ENCODE measurements at regions not wholly inside any gene's neighbourhood (a gene's known extent, or its start where the extent isn't known, plus 50 kb on each side); places are given as distances from the start of the nearest gene placed in this dataset.
"Not testable (repeated sequence)": the region's sequence is repeated elsewhere in the genome, so short reads cannot be mapped to it uniquely, and the experiment has no call there.

GRCh38 chr16:8109510-8110369, 480.6 kb downstream of the TMEM114 start:
- no peak for DNase-seq

GRCh38 chr16:8108991-8109509, 481.3 kb downstream of the TMEM114 start:
- DNase-seq, result no peak

- no peak for DNase-seq
Measured at GRCh38 chr16:8107296-8107695, 483.0 kb downstream of the TMEM114 start.

- no peak for DNase-seq
Measured at GRCh38 chr16:8103649-8104289, 486.5 kb downstream of the TMEM114 start.

- no peak for DNase-seq
Measured at GRCh38 chr16:8099586-8099985, 490.7 kb downstream of the TMEM114 start.

- no peak for DNase-seq
Measured at GRCh38 chr16:8098947-8099512, 491.3 kb downstream of the TMEM114 start.

- no peak for DNase-seq
Measured at GRCh38 chr16:8096211-8096610, 494.1 kb downstream of the TMEM114 start.

GRCh38 chr16:8094696-8095095, 495.6 kb downstream of the TMEM114 start:
- no peak for DNase-seq

- no peak for DNase-seq
Measured at GRCh38 chr16:8088820-8089338, 501.4 kb downstream of the TMEM114 start.

GRCh38 chr16:8087597-8088289, 502.6 kb downstream of the TMEM114 start:
- DNase-seq, result no peak

GRCh38 chr16:8087146-8087545, 503.2 kb downstream of the TMEM114 start:
- no peak for DNase-seq

GRCh38 chr16:8084882-8085281, 505.4 kb downstream of the TMEM114 start:
- no peak for DNase-seq

- DNase-seq, result no peak
Measured at GRCh38 chr16:8084302-8084701, 506.0 kb downstream of the TMEM114 start.

GRCh38 chr16:8083560-8083959, 506.8 kb downstream of the TMEM114 start:
- DNase-seq, result no peak

- no peak for DNase-seq
Measured at GRCh38 chr16:8080817-8081216, 509.5 kb downstream of the TMEM114 start.

- DNase-seq, result no peak
Measured at GRCh38 chr16:8075271-8075670, 515.0 kb downstream of the TMEM114 start.

GRCh38 chr16:8070506-8070905, 519.8 kb downstream of the TMEM114 start:
- no peak for DNase-seq

- DNase-seq, result not testable (repeated sequence)
Measured at GRCh38 chr16:8068225-8068624, 522.1 kb downstream of the TMEM114 start.

GRCh38 chr16:8063159-8063558, 527.2 kb downstream of the TMEM114 start:
- DNase-seq, result no peak

GRCh38 chr16:8062677-8063076, 527.6 kb downstream of the TMEM114 start:
- DNase-seq, result no peak

GRCh38 chr16:8055761-8056160, 534.5 kb downstream of the TMEM114 start:
- DNase-seq, result no peak

- no peak for DNase-seq
Measured at GRCh38 chr16:8053437-8053836, 536.9 kb downstream of the TMEM114 start.

GRCh38 chr16:8048433-8048832, 541.9 kb downstream of the TMEM114 start:
- DNase-seq, result no peak
